ENCODE measurements at regions not wholly inside any gene's neighbourhood (a gene's known extent, or its start where the extent isn't known, plus 50 kb on each side); places are given as distances from the start of the nearest gene placed in this dataset.

DNA sequence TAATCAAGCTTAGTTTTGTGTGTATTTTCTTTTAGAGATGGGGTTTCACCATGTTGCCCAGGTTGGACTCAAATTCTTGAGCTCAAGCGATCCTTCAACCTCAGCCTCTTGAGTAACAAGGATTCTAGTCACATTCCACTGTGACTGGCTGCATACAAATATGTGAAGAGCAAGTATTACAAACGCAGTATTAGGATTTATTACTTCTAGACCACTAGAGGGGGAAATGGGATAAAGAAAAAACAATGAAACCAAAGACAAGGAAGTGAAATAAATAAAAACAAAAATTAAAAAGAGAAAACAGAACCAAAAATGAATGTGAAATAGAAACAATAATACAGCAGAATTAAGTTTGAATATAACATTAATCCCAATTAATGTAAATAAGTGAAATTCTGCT is 308.7 kb downstream of the ANKRD30A start:
- DNase-seq (ENCODE audit: low spot score): no peak
- H3K36me3 ChIP-seq (replicated peaks; ENCODE audit: insufficient read depth, low read depth): no peaks in the 10 kb centered on the region
- no peak overlapping the region for H2AFZ ChIP-seq
- H3K4me3 ChIP-seq: no peak overlapping the region
- TF ChIP-seq, protein P1, sequence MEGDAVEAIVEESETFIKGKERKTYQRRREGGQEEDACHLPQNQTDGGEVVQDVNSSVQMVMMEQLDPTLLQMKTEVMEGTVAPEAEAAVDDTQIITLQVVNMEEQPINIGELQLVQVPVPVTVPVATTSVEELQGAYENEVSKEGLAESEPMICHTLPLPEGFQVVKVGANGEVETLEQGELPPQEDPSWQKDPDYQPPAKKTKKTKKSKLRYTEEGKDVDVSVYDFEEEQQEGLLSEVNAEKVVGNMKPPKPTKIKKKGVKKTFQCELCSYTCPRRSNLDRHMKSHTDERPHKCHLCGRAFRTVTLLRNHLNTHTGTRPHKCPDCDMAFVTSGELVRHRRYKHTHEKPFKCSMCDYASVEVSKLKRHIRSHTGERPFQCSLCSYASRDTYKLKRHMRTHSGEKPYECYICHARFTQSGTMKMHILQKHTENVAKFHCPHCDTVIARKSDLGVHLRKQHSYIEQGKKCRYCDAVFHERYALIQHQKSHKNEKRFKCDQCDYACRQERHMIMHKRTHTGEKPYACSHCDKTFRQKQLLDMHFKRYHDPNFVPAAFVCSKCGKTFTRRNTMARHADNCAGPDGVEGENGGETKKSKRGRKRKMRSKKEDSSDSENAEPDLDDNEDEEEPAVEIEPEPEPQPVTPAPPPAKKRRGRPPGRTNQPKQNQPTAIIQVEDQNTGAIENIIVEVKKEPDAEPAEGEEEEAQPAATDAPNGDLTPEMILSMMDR (IDR thresholded peaks at IDR 0.05; ENCODE audit: poor library complexity): no peak
- no peaks in the 10 kb centered on the region for H3K79me2 ChIP-seq
- H3K9me2 ChIP-seq (replicated peaks; ENCODE audit: insufficient read depth): no peaks in the 10 kb centered on the region
- H3K27ac ChIP-seq: no peak overlapping the region
- H4K20me1 ChIP-seq (ENCODE audit: insufficient read depth, poor library complexity, severe bottlenecking): no peaks in the 10 kb centered on the region
- no peaks in the 10 kb centered on the region for H3K4me1 ChIP-seq (ENCODE audit: insufficient read depth)
- H3K27me3 ChIP-seq: no peaks in the 10 kb centered on the region
- no peak overlapping the region for H3K4me2 ChIP-seq
- no peaks in the 10 kb centered on the region for H3K9me3 ChIP-seq (ENCODE audit: low read depth)
- 54% methylated on average over 2 of the region's 2 CpGs for WGBS (ENCODE audit: low lambda C conversion rate, missing lambda C conversion rate)

All from hepatocyte (in vitro differentiated cells).